K562 (cell line): ENCODE measurements at regions not wholly inside any gene's neighbourhood (a gene's known extent, or its start where the extent isn't known, plus 50 kb on each side); places are given as distances from the start of the nearest gene placed in this dataset.

ENCODE experiments used
- ATAC-seq: fragments of 200-7000 bp; cut with Tn5 transposase; 3 replicates; pipeline ENCODE4 v1.9.1; 2020; ENCODE audit warnings: moderate library complexity
- BruUV-seq: library from RNA; stranded (reverse); fragments of 400-500 nt; replicated peaks from 2 replicates; lab custom pipeline; 2021; lab: Mats Ljungman, UMichigan
- CTCF ChIA-PET: fragments of 300-600 bp; formaldehyde crosslinking; extraction: SDS; loops from one replicate; lab custom pipeline; 2021; ENCODE audit warnings: low intra/inter-chr PET ratio; lab: Yijun Ruan, JAX
- POLR2A ChIA-PET: fragments of 300-600, 350-650 bp; sonication (Branson Sonifier 250); formaldehyde crosslinking; extraction: SDS; loops from one replicate; lab custom pipeline; 2021; ENCODE audit warnings: antibody characterized with exemption, inconsistent platforms; lab: Yijun Ruan, JAX
- DNase-seq, 4 experiments: peaks; one replicate each; pipeline versions ENCODE4 v3.0.0 to v3.0.0-alpha.2; 2011 to 2018; ENCODE audit warnings: low spot score in 3 of 4, mixed read lengths in 3 of 4; ENCODE audit errors: extremely low read depth in 1 of 4
- FAIRE-seq: peaks from 2 replicates; lab custom pipeline; 2011; peaks lifted over from hg19 to GRCh38; lab: Jason Lieb, UNC
- H2AFZ ChIP-seq: 2 replicates; pipeline ENCODE4 v1.6.0; 2011; ENCODE audit warnings: low read depth, low read length, control low read depth, inconsistent platforms
- H3K27ac ChIP-seq: fragments of 200-600 bp; 3 replicates; pipeline ENCODE4 v1.8.0; 2011; ENCODE audit warnings: low read depth, mild to moderate bottlenecking, control low read depth, inconsistent platforms, low read length, moderate library complexity, mixed read lengths; ENCODE audit errors: extremely low read depth
- H3K27me3 ChIP-seq, 2 experiments: fragments of 300-600 bp in 1 of 2; 2 replicates in 1 of 2; 3 replicates in 1 of 2; pipeline versions ENCODE4 v1.6.0 to v1.8.0; 2011; ENCODE audit warnings: inconsistent platforms in 2 of 2, low read length in 2 of 2, mild to moderate bottlenecking in 1 of 2, mixed read lengths in 1 of 2, moderate library complexity in 1 of 2; ENCODE audit not compliant: control insufficient read depth in 2 of 2, insufficient read depth in 2 of 2
- H3K36me3 ChIP-seq: fragments of 300-600 bp; 3 replicates; pipeline ENCODE4 v1.8.0; 2011; ENCODE audit warnings: mild to moderate bottlenecking, low read length, inconsistent platforms; ENCODE audit not compliant: control insufficient read depth, insufficient read depth
- H3K4me1 ChIP-seq, 2 experiments: fragments of 200-600 bp in 1 of 2; replicated peaks in 1 of 2; 2 replicates in 1 of 2; 3 replicates in 1 of 2; pipeline versions ENCODE4 v1.5.1 to v1.8.0; 2011; ENCODE audit warnings: inconsistent platforms in 2 of 2, low read length in 2 of 2, mild to moderate bottlenecking in 1 of 2, mixed read lengths in 1 of 2, moderate library complexity in 1 of 2; ENCODE audit not compliant: control insufficient read depth in 2 of 2, insufficient read depth in 2 of 2
- H3K4me2 ChIP-seq: 2 replicates; pipeline ENCODE4 v1.6.1; 2011; ENCODE audit warnings: low read length, control low read depth, inconsistent platforms, mixed read lengths; ENCODE audit not compliant: insufficient read depth
- H3K4me3 ChIP-seq: fragments of 200-600 bp; sonication (generic), shearing (Covaris generic); 2 replicates; pipeline ENCODE4 v1.5.1; 2016; ENCODE audit warnings: control low read depth, inconsistent platforms
- H3K79me2 ChIP-seq: fragments of 200-600 bp; 3 replicates; pipeline ENCODE4 v1.8.0; 2011; ENCODE audit warnings: low read length, inconsistent platforms; ENCODE audit not compliant: control insufficient read depth, insufficient read depth
- H3K9ac ChIP-seq, 2 experiments: 2 replicates each; pipeline versions ENCODE4 v1.6.0 to v1.6.1; 2011; ENCODE audit warnings: low read depth in 2 of 2, low read length in 2 of 2, control low read depth in 1 of 2, inconsistent platforms in 1 of 2, mild to moderate bottlenecking in 1 of 2, mixed read lengths in 1 of 2; ENCODE audit not compliant: insufficient read depth in 1 of 2
- H3K9me1 ChIP-seq: one replicate; pipeline ENCODE4 v1.6.0; 2011; ENCODE audit warnings: inconsistent platforms, mild to moderate bottlenecking, low read length, moderate library complexity; ENCODE audit not compliant: control insufficient read depth, insufficient read depth
- H3K9me3 ChIP-seq: replicated peaks from 2 replicates; pipeline ENCODE4 v1.5.1; 2011; ENCODE audit warnings: low read depth, low read length, inconsistent platforms; ENCODE audit not compliant: control insufficient read depth, insufficient read depth
- H4K20me1 ChIP-seq: replicated peaks from 2 replicates; pipeline ENCODE4 v1.6.1; 2011; ENCODE audit warnings: low read length, inconsistent platforms, mixed read lengths; ENCODE audit not compliant: control insufficient read depth, insufficient read depth
- ATF7 ChIP-seq: fragments of 450-650 bp; IDR thresholded peaks from 2 replicates; pipeline ENCODE4 v1.7.1; 2014; ENCODE audit warnings: mild to moderate bottlenecking, moderate library complexity
- ETV5 ChIP-seq: sonication (generic); formaldehyde crosslinking; IDR thresholded peaks from 2 replicates; pipeline ENCODE4 v1.4.0; 2020; ENCODE audit warnings: low read depth, mild to moderate bottlenecking, missing genetic modification reagents
- HDAC1 ChIP-seq, 2 experiments: fragments of 450-650 bp; IDR thresholded peaks; 2 replicates each; pipeline ENCODE4 v1.6.1; 2016 to 2017; ENCODE audit warnings: inconsistent platforms in 1 of 2, mild to moderate bottlenecking in 1 of 2, moderate library complexity in 1 of 2
- HDAC3 ChIP-seq: fragments of 450-650 bp; IDR thresholded peaks from 2 replicates; pipeline ENCODE4 v1.6.1; 2018; ENCODE audit warnings: borderline replicate concordance, mild to moderate bottlenecking, moderate library complexity; ENCODE audit not compliant: partially characterized antibody
- IFI16 ChIP-seq: fragments of 250-450 bp; sonication (Bioruptor Pico); IDR thresholded peaks from 2 replicates; pipeline ENCODE4 v2.1.2; 2022; ENCODE audit warnings: mild to moderate bottlenecking, inconsistent platforms
- IRF2 ChIP-seq: sonication (generic); formaldehyde crosslinking; IDR thresholded peaks from 2 replicates; pipeline ENCODE4 v1.8.1; 2022; ENCODE audit warnings: mild to moderate bottlenecking, missing genetic modification reagents
- MXD1 ChIP-seq: fragments of 250-450 bp; sonication (Bioruptor Pico); IDR thresholded peaks from 2 replicates; pipeline ENCODE4 v1.8.0; 2021; ENCODE audit warnings: borderline replicate concordance, mild to moderate bottlenecking, moderate library complexity; ENCODE audit not compliant: poor library complexity, severe bottlenecking
- NR2C2 ChIP-seq, 2 experiments: fragments of 200-800 bp in 1 of 2; sonication (Bioruptor generic) in 1 of 2; sonication (generic) in 1 of 2; formaldehyde crosslinking in 1 of 2; IDR thresholded peaks; 2 replicates each; pipeline versions ENCODE4 v1.6.1 to v1.8.0; 2016 to 2022; ENCODE audit warnings: mild to moderate bottlenecking in 1 of 2, missing compliant biosample characterization in 1 of 2, missing genetic modification characterization in 1 of 2, missing genetic modification reagents in 1 of 2
- SIRT6 ChIP-seq: IDR thresholded peaks from one replicate; pipeline ENCODE4 v1.6.1; 2012; ENCODE audit warnings: low read depth, mild to moderate bottlenecking, control low read depth, inconsistent platforms, low read length, moderate library complexity
- SMAD1 ChIP-seq: fragments of 150-350 bp; IDR thresholded peaks from 2 replicates; pipeline ENCODE4 v1.6.1; 2014; ENCODE audit warnings: low read length, low read depth; ENCODE audit not compliant: partially characterized antibody
- SMAD2 ChIP-seq: fragments of 150-350 bp; IDR thresholded peaks from 2 replicates; pipeline ENCODE4 v1.6.1; 2014; ENCODE audit warnings: low read depth, mild to moderate bottlenecking, low read length
- SMAD3 ChIP-seq: fragments of 450-650 bp; formaldehyde crosslinking; conservative IDR thresholded peaks from 2 replicates; pipeline ENCODE4 v1.4.0; 2020; ENCODE audit warnings: mild to moderate bottlenecking
- SNRNP70 ChIP-seq: fragments of 200-400 bp; formaldehyde crosslinking; optimal IDR thresholded peaks from 2 replicates; pipeline ENCODE3; 2017; ENCODE audit warnings: low read depth, low read length
- STAT5B ChIP-seq: fragments of 250-450 bp; sonication (Bioruptor Pico); IDR thresholded peaks from 2 replicates; pipeline ENCODE4 v1.8.0; 2021; ENCODE audit warnings: mild to moderate bottlenecking, inconsistent platforms
- TRIM24 ChIP-seq, 2 experiments: fragments of 450-650 bp; IDR thresholded peaks; 2 replicates each; pipeline ENCODE4 v1.6.1; 2016
- TSC22D4 ChIP-seq: fragments of 450-650 bp; IDR thresholded peaks from 2 replicates; pipeline ENCODE4 v1.6.1; 2016; ENCODE audit warnings: missing genetic modification characterization, missing biosample characterization, control low read depth
- ZNF184 ChIP-seq: sonication (generic); formaldehyde crosslinking; IDR thresholded peaks from 2 replicates; pipeline ENCODE4 v1.5.0; 2020; ENCODE audit warnings: missing genetic modification reagents
- ZNF717 ChIP-seq: fragments of 250-450 bp; sonication (Bioruptor Pico); IDR thresholded peaks from 2 replicates; pipeline ENCODE4 v1.5.0; 2021
- ZZZ3 ChIP-seq: fragments of 450-650 bp; IDR thresholded peaks from 2 replicates; pipeline ENCODE4 v1.6.1; 2016; ENCODE audit warnings: antibody characterized with exemption, mild to moderate bottlenecking, moderate library complexity
- WGBS: fragments of 100-300 bp; shearing (Covaris generic); methylation state at CpG from one replicate; pipeline ENCODE4 v1.1.6; 2016; ENCODE audit warnings: low coverage, mixed read lengths; ENCODE audit not compliant: insufficient coverage; ENCODE audit errors: missing lambda C conversion rate; 5-methylcytosine and 5-hydroxymethylcytosine counted together
- in situ Hi-C: fragments of 300-500 bp; cut with MboI; formaldehyde crosslinking; loops from 4 replicates; pipeline ENCODE4 v1.15.0; 2018; ENCODE audit warnings: inconsistent platforms, mixed read lengths
- intact Hi-C: fragments of 100-400 bp; cut with micrococcal nuclease; formaldehyde crosslinking; loops from 2 replicates; pipeline ENCODE4 v1.14.2; 2022

GRCh38 chr3:151940481-151940880 is 67.0 kb downstream of the SUCNR1 start:
- Histone ChIP-seq H3K36me3 (no peaks in the 10 kb centered on the region), H2AFZ (no peak overlapping the region), H3K27ac (no peak overlapping the region), H3K9me3 (no peaks in the 10 kb centered on the region), H3K9ac (no peak overlapping the region), H3K79me2 (no peaks in the 10 kb centered on the region), H3K9me1 (no peaks in the 10 kb centered on the region), H3K27me3 (no peaks in the 10 kb centered on the region), H3K4me1 (no peaks in the 10 kb centered on the region), H4K20me1 (no peaks in the 10 kb centered on the region), H3K4me3 (no peak overlapping the region), H3K4me2 (no peak overlapping the region)
- no TSS peak for BruUV-seq
- no peak for ATAC-seq
- no peak for FAIRE-seq
- no peak for DNase-seq
- CTCF ChIA-PET: no interaction called here
- in situ Hi-C loops (no loop called here), intact Hi-C loops (no loop called here)
- POLR2A ChIA-PET: no interaction called here
- TF ChIP-seq SMAD1 (no peak), STAT5B (CRISPR knock-in tag) (no peak), SMAD3 (CRISPR knock-in tag) (no peak), IRF2 (CRISPR knock-in tag) (no peak), HDAC3 (no peak), HDAC1 (IDR thresholded peaks at IDR 0.05) (no peak), TRIM24 (IDR thresholded peaks at IDR 0.05) (no peak), ETV5 (no peak), SIRT6 (no peak), ZNF717 (CRISPR knock-in tag) (no peak), ZZZ3 (no peak), ATF7 (no peak), IFI16 (no peak), SNRNP70 (no peak), MXD1 (CRISPR knock-in tag) (no peak), TSC22D4 (tag) (no peak), SMAD2 (no peak), NR2C2 (CRISPR knock-in tag; IDR thresholded peaks at IDR 0.05) (no peak), NR2C2 (tag; IDR thresholded peaks at IDR 0.05) (no peak), ZNF184 (no peak)
- WGBS: 19% methylated on average over 2 of the region's 2 CpGs
